SK-N-MC (cell line): ENCODE measurements at regions not wholly inside any gene's neighbourhood (a gene's known extent, or its start where the extent isn't known, plus 50 kb on each side); places are given as distances from the start of the nearest gene placed in this dataset.
A peak's percentile ranks its signal among the peaks of the same experiment; 100 is the strongest.

ENCODE experiments used
- DNase-seq: peaks from one replicate; pipeline ENCODE4 v3.0.0-alpha.2; 2011; ENCODE audit warnings: low read depth, low spot score
- H3K27ac ChIP-seq: fragments of 200-600 bp; sonication (generic); 2 replicates; pipeline ENCODE4 v1.5.1; 2016; ENCODE audit warnings: mixed run types
- H3K36me3 ChIP-seq: fragments of 200-600 bp; sonication (generic); 2 replicates; pipeline ENCODE4 v1.6.1; 2017; ENCODE audit warnings: antibody characterized with exemption, low read length, mixed read lengths; ENCODE audit not compliant: insufficient read depth
- H3K4me3 ChIP-seq: fragments of 200-600 bp; sonication (generic); 2 replicates; pipeline ENCODE4 v1.5.1; 2016
- H3K9ac ChIP-seq: fragments of 200-600 bp; sonication (generic); 2 replicates; pipeline ENCODE4 v1.8.0; 2017; ENCODE audit warnings: mixed run types, mixed read lengths; ENCODE audit not compliant: insufficient read length
- H3K9me3 ChIP-seq: fragments of 200-600 bp; sonication (generic); 2 replicates; pipeline ENCODE4 v1.6.1; 2017; ENCODE audit warnings: low read depth, mild to moderate bottlenecking, antibody characterized with exemption, low read length, moderate library complexity, mixed read lengths
- EZH2 ChIP-seq: fragments of 200-600 bp; sonication (generic); IDR thresholded peaks from one replicate; pipeline ENCODE4 v1.6.1; 2017; ENCODE audit warnings: antibody characterized with exemption
- FOXP2 ChIP-seq: optimal IDR thresholded peaks from 2 replicates; pipeline ENCODE3; 2011; ENCODE audit warnings: mild to moderate bottlenecking, moderate library complexity; ENCODE audit not compliant: insufficient read depth; ENCODE audit errors: extremely low read length, control extremely low read depth
- POLR2AphosphoS5 ChIP-seq: IDR thresholded peaks from 2 replicates; pipeline ENCODE4 v1.6.1; 2012; ENCODE audit warnings: mild to moderate bottlenecking, low read depth, low read length, borderline replicate concordance

DNA sequence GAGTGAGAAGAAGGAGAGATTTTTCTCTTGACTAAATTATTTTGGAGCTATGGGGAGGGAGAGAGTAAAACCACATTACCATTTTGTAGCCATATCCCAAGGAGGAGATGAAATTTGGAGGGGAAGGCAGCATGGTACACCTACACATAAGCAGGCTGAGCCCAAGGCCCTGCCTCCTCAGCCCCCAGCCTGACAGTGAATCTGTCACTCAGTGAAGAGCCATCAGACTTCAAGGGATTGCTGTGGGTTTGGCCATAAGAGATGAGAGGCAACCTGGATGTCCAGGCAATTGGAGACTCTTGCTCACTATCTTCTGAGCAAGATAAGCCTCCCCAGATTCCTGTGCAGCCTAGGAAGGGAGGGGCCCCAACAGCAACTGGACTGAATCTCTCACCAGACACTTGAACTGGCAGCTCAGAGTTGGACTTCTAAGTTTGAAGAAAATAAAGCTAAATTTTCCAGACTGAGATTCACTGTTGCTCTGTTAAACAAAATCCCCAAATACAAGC lies 216.6 kb downstream of the SEMA6A start:
- DNase-seq, result no peak
- no peak for TF ChIP-seq POLR2AphosphoS5
- no peak for TF ChIP-seq EZH2
- TF ChIP-seq FOXP2, result no peak
- Histone ChIP-seq H3K9ac (no peak overlapping the region), H3K36me3 (no peaks in the 10 kb centered on the region), H3K4me3 (no peak overlapping the region), H3K9me3 (0 out of 2 replicates have a peak, but pooled peaks cover 3% of the 10 kb centered on the region), H3K27ac (no peak overlapping the region)

DNA sequence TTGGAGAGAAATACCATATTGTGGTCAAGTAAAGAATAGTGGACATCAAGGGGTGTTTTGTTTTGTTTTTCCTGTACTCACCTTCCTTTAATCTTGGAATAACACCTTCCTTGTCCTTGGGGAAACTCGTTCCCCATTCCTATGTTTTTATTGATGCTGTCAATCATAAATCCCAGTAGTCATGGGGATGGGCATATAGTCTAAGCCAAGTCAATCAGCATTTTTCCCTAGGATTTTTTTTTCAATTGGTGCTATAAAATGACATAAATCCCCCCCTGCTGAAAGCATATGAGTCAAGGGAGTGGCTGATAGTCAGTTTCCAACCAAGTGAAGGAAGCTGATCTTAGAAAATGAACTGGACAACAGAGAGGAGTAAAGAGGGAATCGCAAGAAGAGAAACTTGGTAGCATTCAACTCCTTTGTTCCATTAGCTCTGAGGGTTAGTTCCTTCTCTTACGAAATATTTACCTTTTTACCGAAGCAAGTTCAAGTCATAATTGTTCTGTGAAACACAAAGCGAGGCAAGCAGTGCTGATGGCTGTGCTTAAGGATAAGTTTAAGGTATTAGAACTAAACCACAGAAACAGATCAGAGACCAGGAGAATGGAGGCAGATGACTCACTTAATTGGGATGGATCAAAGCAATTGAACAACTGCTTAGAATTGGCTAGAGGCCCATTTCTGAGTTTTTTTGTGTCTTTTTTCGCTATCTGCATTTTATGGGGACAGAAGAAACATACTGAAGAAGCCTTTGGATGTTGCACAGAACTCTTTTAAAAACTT lies 218.6 kb downstream of the SEMA6A start:
- TF ChIP-seq EZH2 (no peak), POLR2AphosphoS5 (no peak), FOXP2 (no peak)

DNA sequence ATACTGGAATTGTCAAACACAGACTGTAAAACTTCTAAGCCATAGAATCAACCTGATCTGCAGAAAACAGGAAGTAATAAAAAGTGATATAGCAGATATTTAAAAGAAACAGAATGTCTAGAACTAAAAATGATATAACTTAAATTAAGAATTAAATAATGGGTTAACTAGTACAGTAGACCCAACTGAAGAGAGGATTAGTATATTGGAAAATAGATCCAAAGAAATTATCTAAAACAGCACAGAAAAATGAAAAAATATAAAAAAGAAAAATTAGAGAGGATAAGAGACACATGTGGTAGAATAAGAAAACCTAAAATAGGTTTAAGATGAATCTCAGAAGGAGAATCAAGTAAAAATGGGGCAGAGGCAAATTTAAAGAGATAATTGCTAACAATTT lies 219.9 kb downstream of the SEMA6A start:
- Histone ChIP-seq H3K9me3 (0 out of 2 replicates have a peak, but pooled peaks cover 3% of the 10 kb centered on the region), H3K9ac (no peak overlapping the region), H3K36me3 (no peaks in the 10 kb centered on the region), H3K4me3 (no peak overlapping the region), H3K27ac (no peak overlapping the region)
- TF ChIP-seq POLR2AphosphoS5 (no peak), EZH2 (no peak), FOXP2 (no peak)
- no peak for DNase-seq

More for the DNA sequence above, 218.6 kb downstream of the SEMA6A start:
- DNase-seq, result no peak
- H3K9me3 ChIP-seq, result 0 out of 2 replicates have a peak, but pooled peaks cover 3% of the 10 kb centered on the region
- H3K9ac ChIP-seq, result no peak overlapping the region
- no peak overlapping the region for H3K27ac ChIP-seq
- no peaks in the 10 kb centered on the region for H3K36me3 ChIP-seq
- no peak overlapping the region for H3K4me3 ChIP-seq

DNA sequence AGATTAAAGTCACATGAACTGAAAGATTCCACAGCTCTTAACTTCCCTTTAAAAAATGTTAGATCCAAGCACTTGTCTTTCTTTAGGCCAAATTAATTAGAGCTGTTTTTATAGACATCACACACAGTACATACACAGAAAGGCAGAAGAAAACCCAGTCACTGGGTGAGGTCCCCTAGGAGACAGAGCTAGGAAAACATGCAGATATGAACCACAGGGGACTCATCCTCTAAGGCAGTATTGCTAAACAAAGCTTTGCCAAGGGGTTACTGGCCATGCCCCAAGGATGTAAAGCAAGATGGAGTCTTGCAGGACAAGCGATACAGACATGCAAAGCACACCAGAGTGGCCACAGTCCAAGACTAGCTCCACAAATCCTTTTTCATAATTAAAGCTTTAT lies 227.0 kb downstream of the SEMA6A start:
- Histone ChIP-seq H3K27ac (0 out of 2 replicates have a peak overlapping the region, but pooled peaks have one; percentile 60), H3K4me3 (no peak overlapping the region), H3K36me3 (no peaks in the 10 kb centered on the region), H3K9ac (no peak overlapping the region), H3K9me3 (0 out of 2 replicates have a peak, but pooled peaks cover 2% of the 10 kb centered on the region)
- no peak for TF ChIP-seq EZH2
- no peak for TF ChIP-seq FOXP2
- TF ChIP-seq POLR2AphosphoS5, result no peak
- no peak for DNase-seq

DNA sequence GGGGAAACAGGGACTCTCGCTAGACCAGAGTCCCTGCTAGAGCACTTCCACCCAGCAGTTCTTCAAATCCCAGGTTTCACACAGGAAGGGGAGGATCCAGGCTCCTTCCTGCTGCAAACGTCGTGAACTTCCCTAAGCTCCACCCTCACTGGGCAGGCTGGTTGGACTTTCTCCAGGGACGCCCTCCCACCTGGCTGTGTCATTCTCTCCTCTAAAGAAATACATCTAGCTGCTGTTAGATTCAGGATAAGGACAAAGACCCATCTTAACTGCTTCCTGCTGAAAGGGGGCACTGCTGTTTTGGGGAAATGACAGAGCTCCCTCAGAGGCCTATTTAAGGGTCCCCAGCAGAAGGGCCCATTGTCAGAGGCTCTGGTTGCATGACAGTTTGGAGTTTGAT lies 230.7 kb downstream of the SEMA6A start:
- Histone ChIP-seq H3K4me3 (no peak overlapping the region), H3K36me3 (no peaks in the 10 kb centered on the region), H3K27ac (no peak overlapping the region), H3K9ac (no peak overlapping the region), H3K9me3 (0 out of 2 replicates have a peak, but pooled peaks cover 2% of the 10 kb centered on the region)
- TF ChIP-seq FOXP2 (no peak), POLR2AphosphoS5 (no peak), EZH2 (no peak)
- DNase-seq, result no peak
